Sigmoid colon (tissue), 6 donors: ENCODE measurements at regions not wholly inside any gene's neighbourhood (a gene's known extent, or its start where the extent isn't known, plus 50 kb on each side); places are given as distances from the start of the nearest gene placed in this dataset.

Experiments used
- DNase-seq: peaks from one replicate; pipeline ENCODE4 v3.0.0-alpha.2; 2019
- H3K27ac ChIP-seq, 4 donors: fragments of 200-600 bp; sonication (generic); one replicate each; pipeline ENCODE4 v1.5.1; 2016 to 2019; ENCODE audit warnings: mild to moderate bottlenecking in 1 of 4
- H3K27me3 ChIP-seq, 3 donors: fragments of 200-600 bp; sonication (generic); one replicate each; pipeline ENCODE4 v1.5.1; 2019; ENCODE audit warnings: mild to moderate bottlenecking in 1 of 3
- H3K36me3 ChIP-seq, 4 donors: fragments of 200-600 bp; sonication (generic); one replicate each; pipeline ENCODE4 v1.5.1; 2016 to 2019
- H3K4me1 ChIP-seq, 4 donors: fragments of 200-600 bp; sonication (generic); one replicate each; pipeline ENCODE4 v1.5.1; 2017 to 2019
- H3K4me3 ChIP-seq, 4 donors: fragments of 200-600 bp; sonication (generic); one replicate each; pipeline ENCODE4 v1.5.1; 2017 to 2019; ENCODE audit warnings: mild to moderate bottlenecking in 2 of 4, moderate library complexity in 1 of 4
- H3K9me3 ChIP-seq, 4 donors: fragments of 200-600 bp in 3 of 4; sonication (generic) in 3 of 4; one replicate each; pipeline versions ENCODE4 v1.5.1 to v1.6.1; 2013 to 2019
- CTCF ChIP-seq, 4 experiments: fragments of 450-650 bp in 3 of 4; fragments of 200-600 bp in 1 of 4; IDR thresholded peaks; one replicate each; pipeline ENCODE4 v1.5.1; 2016 to 2019; ENCODE audit warnings: antibody characterized with exemption in 4 of 4, mild to moderate bottlenecking in 3 of 4, moderate library complexity in 2 of 4
- EP300 ChIP-seq, 4 donors: sonication (generic); formaldehyde crosslinking; IDR thresholded peaks; one replicate each; pipeline ENCODE4 v1.6.1; 2017; ENCODE audit warnings: antibody characterized with exemption in 4 of 4
- POLR2A ChIP-seq, 2 donors: fragments of 450-650 bp; IDR thresholded peaks; one replicate each; pipeline ENCODE4 v1.6.1; 2016; ENCODE audit warnings: antibody characterized with exemption in 2 of 2, mild to moderate bottlenecking in 2 of 2, moderate library complexity in 2 of 2
- POLR2AphosphoS5 ChIP-seq, 4 donors: sonication (generic); formaldehyde crosslinking; IDR thresholded peaks; one replicate each; pipeline ENCODE4 v1.6.1; 2017; ENCODE audit warnings: antibody characterized with exemption in 4 of 4
- WGBS, 2 donors: extraction: QIAGEN DNeasy Blood & Tissue Kit; methylation state at CpG; one replicate each; pipeline ENCODE4 v1.1.7; 2013; 5-methylcytosine and 5-hydroxymethylcytosine counted together
- intact Hi-C: fragments of 100-400 bp; cut with DNase I; formaldehyde crosslinking; loops from one replicate; pipeline ENCODE4 v1.15.1; 2023
- donor health status: healthy with polysubstance abuse.
- donor health status: healthy.

DNA sequence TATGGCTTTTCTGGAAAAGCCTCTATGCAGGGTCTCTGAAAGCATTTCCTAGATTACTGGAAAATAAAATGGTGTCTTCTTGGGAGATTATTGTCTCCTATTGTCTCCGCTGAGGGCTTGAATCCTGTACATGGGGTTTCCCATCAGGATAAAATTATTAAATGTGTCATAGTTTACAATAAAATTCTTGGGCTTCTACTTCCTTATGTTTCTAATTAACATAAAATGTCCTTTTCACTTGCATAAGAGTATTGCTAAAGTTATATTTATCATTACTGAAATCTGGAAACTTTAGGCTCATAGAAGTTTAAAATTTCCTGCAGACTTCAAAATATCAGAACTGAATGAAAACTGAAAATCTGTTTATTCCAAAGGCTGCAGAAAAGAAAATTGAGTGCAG, 595.5 kb upstream of the AGTR1 start:
- Histone ChIP-seq H3K4me3 (no peak overlapping the region), H3K4me1 (no peaks in the 10 kb centered on the region), H3K9me3 (no peaks in the 10 kb centered on the region), H3K36me3 (no peaks in the 10 kb centered on the region), H3K27ac (no peak overlapping the region), H3K27me3 (no peaks in the 10 kb centered on the region)
- 91 to 97% methylated on average over 1 of the region's 1 CpG for WGBS, 2 donors
- intact Hi-C loops, result no loop called here
- no peak for TF ChIP-seq CTCF (IDR thresholded peaks at IDR 0.05)
- no peak for TF ChIP-seq POLR2A (IDR thresholded peaks at IDR 0.05)
- no peak for TF ChIP-seq EP300 (IDR thresholded peaks at IDR 0.05)
- no peak for TF ChIP-seq POLR2AphosphoS5 (IDR thresholded peaks at IDR 0.05)
- DNase-seq, result no peak

- no peak for DNase-seq
- no peaks in the 10 kb centered on the region for H3K27me3 ChIP-seq
- H3K4me3 ChIP-seq, result no peak overlapping the region
- intact Hi-C loops, result no loop called here
- TF ChIP-seq CTCF (IDR thresholded peaks at IDR 0.05), result no peak
- no peak for TF ChIP-seq POLR2AphosphoS5 (IDR thresholded peaks at IDR 0.05)
- no peak for TF ChIP-seq EP300 (IDR thresholded peaks at IDR 0.05)
- no peak for TF ChIP-seq POLR2A (IDR thresholded peaks at IDR 0.05)
- 79 to 90% methylated on average over 2 of the region's 2 CpGs for WGBS, 2 donors
- no peaks in the 10 kb centered on the region for H3K4me1 ChIP-seq
- H3K9me3 ChIP-seq, result no peaks in the 10 kb centered on the region
- H3K36me3 ChIP-seq, result no peaks in the 10 kb centered on the region
- no peak overlapping the region for H3K27ac ChIP-seq
These were observed 591.6 kb upstream of the AGTR1 start for GRCh38 chr3:148106062-148106461.

DNA sequence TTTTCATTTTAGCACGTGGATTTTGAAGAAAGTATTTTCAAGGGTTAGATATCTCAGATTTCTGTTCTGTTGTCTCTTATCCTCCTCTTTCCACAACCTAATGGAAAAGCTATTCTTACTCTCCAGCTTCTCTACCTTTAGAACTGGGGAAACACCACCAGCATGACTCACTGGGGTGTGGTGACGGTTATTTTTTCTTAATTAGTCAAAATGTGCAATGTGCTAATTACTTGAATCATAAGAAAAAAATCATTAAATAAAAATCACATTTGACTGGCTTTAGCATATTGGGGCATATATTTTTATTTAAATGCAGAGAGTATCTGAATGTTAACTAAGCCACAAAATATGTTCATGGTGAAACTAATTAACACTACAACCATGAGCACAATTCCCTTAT, 570.7 kb upstream of the AGTR1 start:
- Histone ChIP-seq H3K9me3 (no peaks in the 10 kb centered on the region), H3K4me1 (no peaks in the 10 kb centered on the region), H3K27ac (no peak overlapping the region), H3K36me3 (no peaks in the 10 kb centered on the region), H3K4me3 (no peak overlapping the region), H3K27me3 (no peaks in the 10 kb centered on the region)
- 51 to 61% methylated on average over 2 of the region's 2 CpGs for WGBS, 2 donors
- intact Hi-C loops, result no loop called here
- DNase-seq, result no peak
- TF ChIP-seq POLR2AphosphoS5 (IDR thresholded peaks at IDR 0.05) (no peak), EP300 (IDR thresholded peaks at IDR 0.05) (no peak), POLR2A (IDR thresholded peaks at IDR 0.05) (no peak), CTCF (IDR thresholded peaks at IDR 0.05) (no peak)

DNA sequence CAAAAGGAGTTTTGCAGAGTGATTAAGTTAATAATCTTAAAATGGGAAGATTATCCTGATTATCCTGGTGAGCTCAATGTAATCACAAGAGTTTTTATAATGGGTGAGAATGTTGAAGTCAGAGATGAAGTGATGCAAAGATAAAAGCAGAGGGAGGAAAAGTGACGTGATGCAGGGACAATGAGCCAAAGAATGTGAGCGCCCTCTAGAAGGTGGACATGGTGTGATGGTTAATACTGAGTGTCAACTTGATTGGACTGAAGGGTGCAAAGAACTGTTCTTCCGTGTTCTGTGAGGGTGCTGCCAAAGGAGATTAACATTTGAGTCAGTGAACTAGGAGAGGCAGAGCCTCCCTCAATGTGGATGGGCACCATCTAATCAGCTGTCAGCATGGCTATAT, 569.6 kb upstream of the AGTR1 start:
- no peak for DNase-seq
- H3K9me3 ChIP-seq, result no peaks in the 10 kb centered on the region
- H3K4me1 ChIP-seq, result no peaks in the 10 kb centered on the region
- no peak for TF ChIP-seq CTCF (IDR thresholded peaks at IDR 0.05)
- no peak for TF ChIP-seq EP300 (IDR thresholded peaks at IDR 0.05)
- no peak for TF ChIP-seq POLR2AphosphoS5 (IDR thresholded peaks at IDR 0.05)
- TF ChIP-seq POLR2A (IDR thresholded peaks at IDR 0.05), result no peak
- no peaks in the 10 kb centered on the region for H3K36me3 ChIP-seq
- H3K27ac ChIP-seq, result no peak overlapping the region
- 41 to 57% methylated on average over 3 of the region's 3 CpGs for WGBS, 2 donors
- intact Hi-C loops, result no loop called here
- no peak overlapping the region for H3K4me3 ChIP-seq
- no peaks in the 10 kb centered on the region for H3K27me3 ChIP-seq

GRCh38 chr3:148131990-148132638, 565.6 kb upstream of the AGTR1 start:
- Histone ChIP-seq H3K27me3 (no peaks in the 10 kb centered on the region), H3K9me3 (no peaks in the 10 kb centered on the region), H3K4me1 (no peaks in the 10 kb centered on the region), H3K36me3 (no peaks in the 10 kb centered on the region), H3K4me3 (no peak overlapping the region), H3K27ac (no peak overlapping the region)
- intact Hi-C loops, result no loop called here
- DNase-seq, result no peak
- TF ChIP-seq EP300 (IDR thresholded peaks at IDR 0.05), result no peak
- 91 to 93% methylated on average over 3 of the region's 3 CpGs for WGBS, 2 donors
